ENCODE measurements at regions not wholly inside any gene's neighbourhood (a gene's known extent, or its start where the extent isn't known, plus 50 kb on each side); places are given as distances from the start of the nearest gene placed in this dataset.
A peak's percentile ranks its signal among the peaks of the same experiment; 100 is the strongest.

- Mint-ChIP-seq H3K36me3 (ENCODE audit: low read depth) (no peaks in the 10 kb centered on the region), H3K27me3 (ENCODE audit: low read depth) (peaks cover 40% of the 10 kb centered on the region), H3K9me3 (no peaks in the 10 kb centered on the region), H3K27ac (no peak overlapping the region), H3K4me1 (peaks cover 11% of the 10 kb centered on the region), H3K4me3 (no peak overlapping the region)
- no peak for TF ChIP-seq CTCF (IDR thresholded peaks at IDR 0.05; ENCODE audit: unreplicated experiment in 3 of 3)
Observed at GRCh38 chr1:199742547-199742946, 285.0 kb upstream of the NR5A2 start.

- Mint-ChIP-seq H3K27ac (no peak overlapping the region), H3K4me3 (no peak overlapping the region), H3K4me1 (peaks cover 18% of the 10 kb centered on the region), H3K36me3 (ENCODE audit: low read depth) (no peaks in the 10 kb centered on the region), H3K9me3 (no peaks in the 10 kb centered on the region), H3K27me3 (ENCODE audit: low read depth) (peaks cover 47% of the 10 kb centered on the region)
- TF ChIP-seq CTCF (IDR thresholded peaks at IDR 0.05; ENCODE audit: unreplicated experiment in 3 of 3): no peak
Observed at GRCh38 chr1:199743227-199743626, 284.3 kb upstream of the NR5A2 start.

GRCh38 chr1:199746666-199747384 is 280.7 kb upstream of the NR5A2 start:
- H3K4me1 Mint-ChIP-seq: peaks cover 23% of the 10 kb centered on the region
- H3K9me3 Mint-ChIP-seq: no peaks in the 10 kb centered on the region
- no peak overlapping the region for H3K27ac Mint-ChIP-seq
- H3K36me3 Mint-ChIP-seq (ENCODE audit: low read depth): no peaks in the 10 kb centered on the region
- TF ChIP-seq CTCF (IDR thresholded peaks at IDR 0.05; ENCODE audit: unreplicated experiment in 3 of 3): no peak
- peak overlapping the region in 1 of 3 experiments; percentile 24 for H3K4me3 Mint-ChIP-seq
- peaks cover 56% of the 10 kb centered on the region for H3K27me3 Mint-ChIP-seq (ENCODE audit: low read depth)

- Mint-ChIP-seq H3K9me3 (no peaks in the 10 kb centered on the region), H3K27me3 (ENCODE audit: low read depth) (peaks cover 56% of the 10 kb centered on the region), H3K27ac (peak overlapping the region in 2 of 3 experiments; percentile 13 to 63), H3K4me3 (peak overlapping the region; percentile 14 to 57 (median 50)), H3K4me1 (peaks cover 23% of the 10 kb centered on the region), H3K36me3 (ENCODE audit: low read depth) (no peaks in the 10 kb centered on the region)
- TF ChIP-seq CTCF (IDR thresholded peaks at IDR 0.05; ENCODE audit: unreplicated experiment in 3 of 3): no peak
Observed at GRCh38 chr1:199747984-199748383, 279.5 kb upstream of the NR5A2 start.

- no peak overlapping the region for H3K4me3 Mint-ChIP-seq
- no peaks in the 10 kb centered on the region for H3K9me3 Mint-ChIP-seq
- H3K36me3 Mint-ChIP-seq (ENCODE audit: low read depth): no peaks in the 10 kb centered on the region
- peaks cover 31% of the 10 kb centered on the region for H3K27me3 Mint-ChIP-seq (ENCODE audit: low read depth)
- no peak for TF ChIP-seq CTCF (IDR thresholded peaks at IDR 0.05; ENCODE audit: unreplicated experiment in 3 of 3)
- peaks cover 25% of the 10 kb centered on the region for H3K4me1 Mint-ChIP-seq
- H3K27ac Mint-ChIP-seq: no peak overlapping the region
Observed at GRCh38 chr1:199751506-199751905, 276.0 kb upstream of the NR5A2 start.
